ENCODE measurements at regions not wholly inside any gene's neighbourhood (a gene's known extent, or its start where the extent isn't known, plus 50 kb on each side); places are given as distances from the start of the nearest gene placed in this dataset.
A peak's percentile ranks its signal among the peaks of the same experiment; 100 is the strongest.

GRCh38 chr13:31937436-31937835 lies 94.1 kb upstream of the FRY start:
- H3K4me3 ChIP-seq (ENCODE audit: low read length in 2 of 2): no peak overlapping the region
- H3K36me3 ChIP-seq (ENCODE audit: control insufficient read depth in 2 of 2, insufficient read depth in 2 of 2, low read length in 1 of 2): no peaks in the 10 kb centered on the region
- DNase-seq (ENCODE audit: low read depth in 6 of 9, low spot score in 9 of 9): no peak
- WGBS: 97% methylated on average over 4 of the region's 4 CpGs
- no peaks in the 10 kb centered on the region for H3K9me3 ChIP-seq (ENCODE audit: control insufficient read depth in 2 of 2, insufficient read depth in 1 of 2, low read length in 1 of 2)
- no peaks in the 10 kb centered on the region for H3K27me3 ChIP-seq (ENCODE audit: control insufficient read depth in 2 of 2, insufficient read depth in 1 of 2, low read length in 1 of 2)
- H3K4me1 ChIP-seq (ENCODE audit: control insufficient read depth in 2 of 2, insufficient read depth in 2 of 2, low read length in 2 of 2): no peaks in the 10 kb centered on the region
- no peak overlapping the region for H3K27ac ChIP-seq (ENCODE audit: low read depth in 1 of 2, low read length in 1 of 2)

- Histone ChIP-seq H3K9me3 (ENCODE audit: control insufficient read depth in 2 of 2, insufficient read depth in 1 of 2, low read length in 1 of 2) (no peaks in the 10 kb centered on the region), H3K36me3 (ENCODE audit: control insufficient read depth in 2 of 2, insufficient read depth in 2 of 2, low read length in 1 of 2) (no peaks in the 10 kb centered on the region)
- 97% methylated on average over 4 of the region's 4 CpGs for WGBS
Observed at GRCh38 chr13:31940076-31940475, 91.5 kb upstream of the FRY start.

GRCh38 chr13:31943591-31943990 lies 88.0 kb upstream of the FRY start:
- no peak overlapping the region for H3K4me3 ChIP-seq (ENCODE audit: low read length in 2 of 2)
- WGBS: 98% methylated on average over 3 of the region's 3 CpGs

More at GRCh38 chr13:31940076-31940475, 91.5 kb upstream of the FRY start:
- H3K4me1 ChIP-seq (ENCODE audit: control insufficient read depth in 2 of 2, insufficient read depth in 2 of 2, low read length in 2 of 2): no peaks in the 10 kb centered on the region
- no peaks in the 10 kb centered on the region for H3K27me3 ChIP-seq (ENCODE audit: control insufficient read depth in 2 of 2, insufficient read depth in 1 of 2, low read length in 1 of 2)
- no peak overlapping the region for H3K27ac ChIP-seq (ENCODE audit: low read depth in 1 of 2, low read length in 1 of 2)
- DNase-seq (ENCODE audit: low read depth in 6 of 9, low spot score in 9 of 9): no peak
- H3K4me3 ChIP-seq (ENCODE audit: low read length in 2 of 2): no peak overlapping the region

GRCh38 chr13:31944262-31945160 lies 87.1 kb upstream of the FRY start:
- Histone ChIP-seq H3K9me3 (ENCODE audit: control insufficient read depth in 2 of 2, insufficient read depth in 1 of 2, low read length in 1 of 2) (no peaks in the 10 kb centered on the region), H3K4me3 (ENCODE audit: low read length in 2 of 2) (no peak overlapping the region), H3K4me1 (ENCODE audit: control insufficient read depth in 2 of 2, insufficient read depth in 2 of 2, low read length in 2 of 2) (no peaks in the 10 kb centered on the region), H3K27me3 (ENCODE audit: control insufficient read depth in 2 of 2, insufficient read depth in 1 of 2, low read length in 1 of 2) (no peaks in the 10 kb centered on the region), H3K27ac (ENCODE audit: low read depth in 1 of 2, low read length in 1 of 2) (no peak overlapping the region), H3K36me3 (ENCODE audit: control insufficient read depth in 2 of 2, insufficient read depth in 2 of 2, low read length in 1 of 2) (no peaks in the 10 kb centered on the region)
- no peak for DNase-seq (ENCODE audit: low read depth in 6 of 9, low spot score in 9 of 9)
- 97% methylated on average over 3 of the region's 3 CpGs for WGBS

More at GRCh38 chr13:31943591-31943990, 88.0 kb upstream of the FRY start:
- DNase-seq (ENCODE audit: low read depth in 6 of 9, low spot score in 9 of 9): no peak
- Histone ChIP-seq H3K9me3 (ENCODE audit: control insufficient read depth in 2 of 2, insufficient read depth in 1 of 2, low read length in 1 of 2) (no peaks in the 10 kb centered on the region), H3K4me1 (ENCODE audit: control insufficient read depth in 2 of 2, insufficient read depth in 2 of 2, low read length in 2 of 2) (no peaks in the 10 kb centered on the region), H3K27ac (ENCODE audit: low read depth in 1 of 2, low read length in 1 of 2) (no peak overlapping the region), H3K27me3 (ENCODE audit: control insufficient read depth in 2 of 2, insufficient read depth in 1 of 2, low read length in 1 of 2) (no peaks in the 10 kb centered on the region), H3K36me3 (ENCODE audit: control insufficient read depth in 2 of 2, insufficient read depth in 2 of 2, low read length in 1 of 2) (no peaks in the 10 kb centered on the region)

- Histone ChIP-seq H3K4me1 (ENCODE audit: control insufficient read depth in 2 of 2, insufficient read depth in 2 of 2, low read length in 2 of 2) (no peaks in the 10 kb centered on the region), H3K4me3 (ENCODE audit: low read length in 2 of 2) (no peak overlapping the region), H3K9me3 (ENCODE audit: control insufficient read depth in 2 of 2, insufficient read depth in 1 of 2, low read length in 1 of 2) (no peaks in the 10 kb centered on the region), H3K27ac (ENCODE audit: low read depth in 1 of 2, low read length in 1 of 2) (peak overlapping the region in 1 of 2 donors; percentile 27), H3K27me3 (ENCODE audit: control insufficient read depth in 2 of 2, insufficient read depth in 1 of 2, low read length in 1 of 2) (no peaks in the 10 kb centered on the region), H3K36me3 (ENCODE audit: control insufficient read depth in 2 of 2, insufficient read depth in 2 of 2, low read length in 1 of 2) (no peaks in the 10 kb centered on the region)
- WGBS: 82% methylated on average over 14 of the region's 14 CpGs
- no peak for DNase-seq (ENCODE audit: low read depth in 6 of 9, low spot score in 9 of 9)
Observed at GRCh38 chr13:31945202-31945961, 86.2 kb upstream of the FRY start.

- Histone ChIP-seq H3K27ac (ENCODE audit: low read depth in 1 of 2, low read length in 1 of 2) (no peak overlapping the region), H3K4me3 (ENCODE audit: low read length in 2 of 2) (no peak overlapping the region), H3K27me3 (ENCODE audit: control insufficient read depth in 2 of 2, insufficient read depth in 1 of 2, low read length in 1 of 2) (no peaks in the 10 kb centered on the region), H3K9me3 (ENCODE audit: control insufficient read depth in 2 of 2, insufficient read depth in 1 of 2, low read length in 1 of 2) (no peaks in the 10 kb centered on the region), H3K4me1 (ENCODE audit: control insufficient read depth in 2 of 2, insufficient read depth in 2 of 2, low read length in 2 of 2) (no peaks in the 10 kb centered on the region), H3K36me3 (ENCODE audit: control insufficient read depth in 2 of 2, insufficient read depth in 2 of 2, low read length in 1 of 2) (no peaks in the 10 kb centered on the region)
- WGBS: 93% methylated on average over 3 of the region's 3 CpGs
- DNase-seq (ENCODE audit: low read depth in 6 of 9, low spot score in 9 of 9): no peak
Observed at GRCh38 chr13:31946091-31946770, 85.3 kb upstream of the FRY start.

- no peaks in the 10 kb centered on the region for H3K9me3 ChIP-seq (ENCODE audit: control insufficient read depth in 2 of 2, insufficient read depth in 1 of 2, low read length in 1 of 2)
- WGBS: 96% methylated on average over 2 of the region's 2 CpGs
- no peaks in the 10 kb centered on the region for H3K4me1 ChIP-seq (ENCODE audit: control insufficient read depth in 2 of 2, insufficient read depth in 2 of 2, low read length in 2 of 2)
- no peaks in the 10 kb centered on the region for H3K27me3 ChIP-seq (ENCODE audit: control insufficient read depth in 2 of 2, insufficient read depth in 1 of 2, low read length in 1 of 2)
- no peak for DNase-seq (ENCODE audit: low read depth in 6 of 9, low spot score in 9 of 9)
- H3K36me3 ChIP-seq (ENCODE audit: control insufficient read depth in 2 of 2, insufficient read depth in 2 of 2, low read length in 1 of 2): no peaks in the 10 kb centered on the region
- no peak overlapping the region for H3K27ac ChIP-seq (ENCODE audit: low read depth in 1 of 2, low read length in 1 of 2)
- no peak overlapping the region for H3K4me3 ChIP-seq (ENCODE audit: low read length in 2 of 2)
Observed at GRCh38 chr13:31947105-31947504, 84.5 kb upstream of the FRY start.

GRCh38 chr13:31947506-31947905 lies 84.1 kb upstream of the FRY start:
- Histone ChIP-seq H3K36me3 (ENCODE audit: control insufficient read depth in 2 of 2, insufficient read depth in 2 of 2, low read length in 1 of 2) (no peaks in the 10 kb centered on the region), H3K4me1 (ENCODE audit: control insufficient read depth in 2 of 2, insufficient read depth in 2 of 2, low read length in 2 of 2) (no peaks in the 10 kb centered on the region), H3K27ac (ENCODE audit: low read depth in 1 of 2, low read length in 1 of 2) (no peak overlapping the region), H3K4me3 (ENCODE audit: low read length in 2 of 2) (no peak overlapping the region), H3K9me3 (ENCODE audit: control insufficient read depth in 2 of 2, insufficient read depth in 1 of 2, low read length in 1 of 2) (no peaks in the 10 kb centered on the region), H3K27me3 (ENCODE audit: control insufficient read depth in 2 of 2, insufficient read depth in 1 of 2, low read length in 1 of 2) (no peaks in the 10 kb centered on the region)
- WGBS: 92% methylated on average over 2 of the region's 2 CpGs
- no peak for DNase-seq (ENCODE audit: low read depth in 6 of 9, low spot score in 9 of 9)

GRCh38 chr13:31949486-31949885 lies 82.1 kb upstream of the FRY start:
- Histone ChIP-seq H3K9me3 (ENCODE audit: control insufficient read depth in 2 of 2, insufficient read depth in 1 of 2, low read length in 1 of 2) (no peaks in the 10 kb centered on the region), H3K27ac (ENCODE audit: low read depth in 1 of 2, low read length in 1 of 2) (no peak overlapping the region), H3K27me3 (ENCODE audit: control insufficient read depth in 2 of 2, insufficient read depth in 1 of 2, low read length in 1 of 2) (no peaks in the 10 kb centered on the region), H3K36me3 (ENCODE audit: control insufficient read depth in 2 of 2, insufficient read depth in 2 of 2, low read length in 1 of 2) (no peaks in the 10 kb centered on the region), H3K4me1 (ENCODE audit: control insufficient read depth in 2 of 2, insufficient read depth in 2 of 2, low read length in 2 of 2) (no peaks in the 10 kb centered on the region), H3K4me3 (ENCODE audit: low read length in 2 of 2) (no peak overlapping the region)
- DNase-seq (ENCODE audit: low read depth in 6 of 9, low spot score in 9 of 9): no peak
- 98% methylated on average over 2 of the region's 2 CpGs for WGBS
